ENCODE measurements at regions not wholly inside any gene's neighbourhood (a gene's known extent, or its start where the extent isn't known, plus 50 kb on each side); places are given as distances from the start of the nearest gene placed in this dataset.
"Not testable (repeated sequence)": the region's sequence is repeated elsewhere in the genome, so short reads cannot be mapped to it uniquely, and the experiment has no call there.

- no peak for DNase-seq (ENCODE audit: low read depth)
These were observed 212.7 kb downstream of the TPBG start for GRCh38 chr6:82576284-82576683.

DNA sequence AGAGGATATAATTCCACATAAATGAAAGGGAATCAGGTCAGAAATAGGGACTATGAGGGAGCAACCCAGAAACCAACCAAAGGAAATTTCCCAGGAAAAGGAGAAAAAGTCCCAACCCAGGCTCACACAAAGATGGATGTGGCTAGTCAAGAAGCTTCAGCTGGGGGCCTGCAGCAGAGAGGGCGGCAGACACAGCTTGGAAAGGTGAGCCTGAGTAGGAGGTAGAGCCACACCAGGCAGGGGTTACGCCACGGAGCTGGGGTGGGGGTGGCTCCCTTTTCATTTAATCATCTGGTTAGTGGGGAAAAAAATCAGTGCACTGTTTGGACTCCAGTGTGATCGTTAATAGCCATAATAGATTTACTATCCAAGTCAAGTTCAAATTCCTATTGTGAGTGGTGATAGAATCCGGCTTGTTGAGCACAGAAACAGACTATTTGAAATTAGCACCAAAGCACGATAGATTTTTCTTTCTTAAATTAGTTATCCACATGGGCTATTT is 220.6 kb downstream of the TPBG start:
- no peak for DNase-seq (ENCODE audit: low read depth)

DNA sequence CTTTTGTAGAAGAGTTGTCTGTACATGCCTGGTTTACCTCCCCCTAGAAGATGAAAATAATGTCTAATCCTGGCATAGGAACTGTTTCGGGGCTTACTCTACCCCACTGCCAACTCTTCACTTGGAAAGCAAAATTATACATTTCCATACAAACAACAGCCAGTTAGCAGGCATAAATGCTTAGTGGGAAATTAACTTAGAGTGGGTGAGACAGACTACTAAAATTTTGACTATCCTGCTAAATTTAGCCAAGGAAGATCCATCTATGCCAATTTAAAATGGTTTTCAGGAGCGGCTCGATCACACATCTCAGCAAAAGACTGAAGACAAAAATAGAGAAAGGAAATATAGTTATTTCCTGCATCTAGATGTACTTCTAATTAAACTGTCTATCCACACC is 221.2 kb downstream of the TPBG start:
- no peak for DNase-seq (ENCODE audit: low read depth)

GRCh38 chr6:82588020-82588419 is 224.4 kb downstream of the TPBG start:
- no peak for DNase-seq (ENCODE audit: low read depth)

GRCh38 chr6:82588859-82589412 is 225.3 kb downstream of the TPBG start:
- DNase-seq (ENCODE audit: low read depth) = no peak

GRCh38 chr6:82589509-82590206 is 226.0 kb downstream of the TPBG start:
- DNase-seq (ENCODE audit: low read depth) = peak; percentile 98

GRCh38 chr6:82597201-82597600 is 233.6 kb downstream of the TPBG start:
- DNase-seq (ENCODE audit: low read depth) = peak; percentile 26

DNA sequence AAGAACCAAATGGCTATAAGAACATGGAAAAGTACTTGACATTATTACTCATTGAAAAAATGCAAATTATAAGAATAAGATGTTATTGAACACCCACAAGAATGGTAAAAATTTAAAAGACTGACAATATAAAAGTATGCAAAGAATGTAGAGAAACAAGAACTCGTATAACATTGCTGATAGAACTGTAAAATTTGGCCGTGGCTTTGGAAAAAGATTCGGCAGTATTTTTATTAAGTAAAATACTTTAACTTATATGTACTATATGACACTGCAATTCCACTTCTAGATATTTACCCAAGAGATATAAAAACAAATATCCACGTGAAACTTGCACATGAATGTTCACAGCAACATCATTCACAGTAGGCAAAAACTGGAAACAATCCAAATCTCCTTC is 239.2 kb downstream of the TPBG start:
- DNase-seq (ENCODE audit: low read depth) = no peak

GRCh38 chr6:82603871-82604270 is 240.3 kb downstream of the TPBG start:
- no peak for DNase-seq (ENCODE audit: low read depth)

GRCh38 chr6:82607998-82608725 is 244.5 kb downstream of the TPBG start:
- DNase-seq (ENCODE audit: low read depth) = no peak

DNA sequence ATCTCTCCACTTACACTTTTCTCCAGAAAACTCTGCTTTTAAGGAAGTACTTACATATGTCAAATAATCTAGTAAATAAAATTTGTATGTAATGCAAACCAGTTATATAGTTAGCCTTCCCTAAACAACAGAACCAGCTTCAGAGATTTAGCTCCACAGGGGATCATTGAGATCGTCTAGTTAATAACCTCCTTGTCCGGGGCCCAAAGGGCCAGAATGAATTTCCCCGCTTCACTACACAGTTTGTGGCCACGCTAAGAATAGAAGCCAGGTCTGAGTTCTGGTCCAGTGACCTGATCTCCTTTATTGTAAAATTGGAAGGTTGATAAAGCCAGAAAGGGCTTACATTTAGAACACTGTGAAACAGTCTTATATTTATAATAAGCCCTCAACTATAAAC is 245.2 kb downstream of the TPBG start:
- peak; percentile 34 for DNase-seq (ENCODE audit: low read depth)

- peak; percentile 7 for DNase-seq (ENCODE audit: low read depth)
These were observed 248.1 kb downstream of the TPBG start for GRCh38 chr6:82611751-82612150.

- peak; percentile 39 for DNase-seq (ENCODE audit: low read depth)
These were observed 248.9 kb downstream of the TPBG start for GRCh38 chr6:82612475-82613039.

DNA sequence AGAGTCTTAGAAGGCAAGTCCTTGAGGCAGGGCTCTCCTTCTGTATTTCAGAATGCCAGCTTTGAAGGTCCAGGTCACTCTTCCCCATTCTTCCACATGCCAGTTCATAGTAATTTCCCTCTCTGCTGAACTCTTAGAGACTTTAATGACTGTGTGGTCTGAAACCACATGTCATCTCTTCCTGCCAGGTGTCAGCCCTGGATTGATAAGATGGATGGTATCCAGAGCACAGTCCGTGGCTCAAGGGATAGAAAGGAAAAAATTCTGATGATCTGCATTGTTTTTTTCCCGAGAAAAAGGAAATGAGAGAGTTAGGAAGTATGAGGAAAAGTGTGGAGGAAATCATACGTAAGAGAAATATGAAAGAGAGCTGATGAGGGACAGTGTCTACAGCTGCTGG is 250.9 kb downstream of the TPBG start:
- peak; percentile 16 for DNase-seq (ENCODE audit: low read depth)

DNA sequence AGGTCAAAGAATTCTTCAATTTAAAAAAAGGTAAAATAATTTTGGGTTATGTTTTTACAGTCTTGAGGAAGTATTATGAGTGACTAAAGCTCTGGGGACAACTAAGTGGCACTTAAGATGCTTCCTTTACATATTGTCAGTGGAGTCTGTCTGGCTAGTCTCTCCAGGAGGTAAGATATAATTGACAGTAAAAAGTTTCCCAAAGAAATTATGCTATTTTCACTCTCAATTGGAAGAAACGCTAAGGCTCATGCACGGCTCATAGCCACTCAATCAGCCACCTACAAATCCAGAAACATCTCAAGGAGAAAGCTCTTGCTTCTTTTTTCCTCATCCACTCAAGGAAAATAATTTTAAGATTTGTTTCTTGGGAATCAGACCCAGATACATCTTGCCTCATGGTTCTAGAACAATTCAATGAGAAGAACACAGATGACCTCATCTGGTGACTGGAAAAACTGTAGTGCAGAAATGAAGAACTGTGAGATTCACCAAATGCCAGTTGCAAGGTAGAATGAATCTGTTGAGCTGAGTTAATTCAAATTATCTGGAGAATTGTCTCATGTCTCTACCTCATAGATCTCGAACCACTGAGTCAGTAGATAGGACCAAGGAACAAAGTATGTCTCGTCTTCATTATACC is 252.9 kb downstream of the TPBG start:
- DNase-seq (ENCODE audit: low read depth) = peak; percentile 25

- DNase-seq (ENCODE audit: low read depth) = no peak
These were observed 254.0 kb downstream of the TPBG start for GRCh38 chr6:82617648-82618047.

GRCh38 chr6:82619573-82619972 is 256.0 kb downstream of the TPBG start:
- DNase-seq (ENCODE audit: low read depth) = no peak

DNA sequence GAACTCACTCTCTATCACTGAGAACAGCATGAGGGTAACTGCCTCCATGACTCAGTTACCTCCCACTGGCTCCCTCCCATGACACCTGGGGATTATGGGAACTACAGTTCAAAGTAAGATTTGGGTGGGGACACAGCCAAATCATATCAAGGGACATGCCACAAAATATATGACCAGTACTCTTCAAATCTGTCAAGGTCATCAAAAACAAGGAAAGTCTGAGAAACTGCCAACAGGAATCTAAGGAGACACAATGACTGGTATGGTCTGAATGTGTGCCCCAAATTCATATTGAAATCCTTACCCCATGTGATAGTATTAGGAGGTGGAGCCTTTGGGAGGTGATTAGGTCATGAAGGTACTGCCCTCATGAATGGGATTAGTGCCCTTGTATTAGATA is 258.8 kb downstream of the TPBG start:
- DNase-seq (ENCODE audit: low read depth) = no peak

- DNase-seq (ENCODE audit: low read depth) = no peak
These were observed 260.6 kb downstream of the TPBG start for GRCh38 chr6:82624251-82624650.

DNA sequence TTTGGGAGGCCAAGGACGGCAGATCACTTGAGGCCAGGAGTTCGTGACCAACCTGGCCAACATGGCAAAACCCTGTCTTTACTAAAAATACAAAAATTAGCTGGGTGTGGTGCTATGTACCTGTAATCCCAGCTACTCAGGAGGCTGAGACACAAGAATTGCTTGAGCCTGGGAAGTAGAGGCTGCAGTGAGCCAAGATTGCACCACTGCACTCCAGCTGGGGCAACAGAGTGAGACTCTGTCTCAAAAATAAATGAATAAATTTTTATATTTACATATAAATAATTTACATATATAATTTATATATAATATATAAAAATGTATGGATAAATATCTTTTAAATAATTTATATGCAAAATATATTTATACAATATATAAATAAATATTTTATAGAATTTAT is 263.3 kb downstream of the TPBG start:
- not testable (repeated sequence) for DNase-seq (ENCODE audit: low read depth)

GRCh38 chr6:82629921-82630320 is 266.3 kb downstream of the TPBG start:
- no peak for DNase-seq (ENCODE audit: low read depth)

GRCh38 chr6:82641677-82642076 is 278.1 kb downstream of the TPBG start:
- DNase-seq (ENCODE audit: low read depth) = no peak

Measured in renal cortical epithelial cell (primary cell).